Lower lobe of right lung (tissue), 2 donors: ENCODE measurements at regions not wholly inside any gene's neighbourhood (a gene's known extent, or its start where the extent isn't known, plus 50 kb on each side); places are given as distances from the start of the nearest gene placed in this dataset.

Experiments
- ATAC-seq, 2 donors: fragments of 200-7000 bp; cut with Tn5 transposase; one replicate each; pipeline ENCODE4 v1.9.1; 2020 to 2022; ENCODE audit warnings: mild to moderate bottlenecking in 2 of 2, moderate library complexity in 2 of 2
- DNase-seq: peaks from one replicate; pipeline ENCODE4 v3.0.0-alpha.2; 2020
- H3K27ac ChIP-seq: fragments of 200-600 bp; one replicate; pipeline ENCODE4 v1.8.0; 2022
- H3K27me3 ChIP-seq: fragments of 200-600 bp; one replicate; pipeline ENCODE4 v1.8.0; 2022; ENCODE audit warnings: low read depth
- H3K36me3 ChIP-seq: fragments of 200-600 bp; one replicate; pipeline ENCODE4 v1.8.0; 2022; ENCODE audit warnings: mild to moderate bottlenecking
- H3K4me1 ChIP-seq: fragments of 200-600 bp; one replicate; pipeline ENCODE4 v1.8.0; 2022
- H3K4me3 ChIP-seq: fragments of 200-600 bp; one replicate; pipeline ENCODE4 v1.8.0; 2022; ENCODE audit warnings: mild to moderate bottlenecking
- H3K9me3 ChIP-seq: fragments of 200-600 bp; one replicate; pipeline ENCODE4 v1.8.0; 2022
- CTCF ChIP-seq: fragments of 200-600 bp; IDR thresholded peaks from one replicate; pipeline ENCODE4 v1.8.0; 2022; ENCODE audit warnings: antibody characterized with exemption, mild to moderate bottlenecking
- intact Hi-C: fragments of 100-400 bp; cut with DNase I; formaldehyde crosslinking; loops from one replicate; pipeline ENCODE4 v1.11.0; 2022
- donor health status: DM: no; HTN: yes; CAD: no; lungs with severe emphysema.

DNA sequence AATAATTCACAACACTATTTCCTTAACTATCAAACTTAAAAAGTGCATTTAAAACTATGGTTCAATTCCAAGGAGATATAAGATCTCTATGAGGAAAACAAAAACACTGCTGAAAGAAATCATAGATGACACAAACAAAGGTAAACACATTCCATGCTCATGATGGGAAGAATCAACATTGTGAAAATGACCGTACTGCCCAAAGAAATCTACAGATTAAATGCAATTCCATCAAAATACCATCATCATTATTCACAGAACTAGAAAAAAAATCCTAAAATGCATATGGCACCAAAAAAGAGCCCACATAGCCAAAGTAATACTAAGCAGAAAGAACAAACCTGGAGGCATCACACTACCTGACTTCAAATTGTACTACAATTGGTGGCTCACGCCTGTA lies 159.9 kb upstream of the EEPD1 start:
- no peak for DNase-seq
- TF ChIP-seq CTCF = no peak
- Histone ChIP-seq H3K4me1 (no peaks in the 10 kb centered on the region), H3K27me3 (no peaks in the 10 kb centered on the region), H3K9me3 (no peaks in the 10 kb centered on the region), H3K4me3 (no peak overlapping the region), H3K27ac (no peak overlapping the region), H3K36me3 (no peaks in the 10 kb centered on the region)
- intact Hi-C loops = no loop called here
- ATAC-seq = no peak

GRCh38 chr7:35993676-35994606 lies 159.1 kb upstream of the EEPD1 start:
- H3K4me1 ChIP-seq = no peaks in the 10 kb centered on the region
- no peaks in the 10 kb centered on the region for H3K9me3 ChIP-seq
- no peaks in the 10 kb centered on the region for H3K27me3 ChIP-seq
- H3K36me3 ChIP-seq = no peaks in the 10 kb centered on the region
- H3K27ac ChIP-seq = no peak overlapping the region
- H3K4me3 ChIP-seq = no peak overlapping the region
- no peak for TF ChIP-seq CTCF
- intact Hi-C loops = no loop called here
- ATAC-seq (no peak), DNase-seq (no peak)

- no peaks in the 10 kb centered on the region for H3K9me3 ChIP-seq
- intact Hi-C loops = no loop called here
- H3K27me3 ChIP-seq = no peaks in the 10 kb centered on the region
- DNase-seq = no peak
- ATAC-seq = no peak
- H3K4me3 ChIP-seq = no peak overlapping the region
- H3K36me3 ChIP-seq = no peaks in the 10 kb centered on the region
- no peaks in the 10 kb centered on the region for H3K4me1 ChIP-seq
- TF ChIP-seq CTCF = no peak
- H3K27ac ChIP-seq = no peak overlapping the region
Observed at GRCh38 chr7:35995334-35995733, 157.7 kb upstream of the EEPD1 start.

DNA sequence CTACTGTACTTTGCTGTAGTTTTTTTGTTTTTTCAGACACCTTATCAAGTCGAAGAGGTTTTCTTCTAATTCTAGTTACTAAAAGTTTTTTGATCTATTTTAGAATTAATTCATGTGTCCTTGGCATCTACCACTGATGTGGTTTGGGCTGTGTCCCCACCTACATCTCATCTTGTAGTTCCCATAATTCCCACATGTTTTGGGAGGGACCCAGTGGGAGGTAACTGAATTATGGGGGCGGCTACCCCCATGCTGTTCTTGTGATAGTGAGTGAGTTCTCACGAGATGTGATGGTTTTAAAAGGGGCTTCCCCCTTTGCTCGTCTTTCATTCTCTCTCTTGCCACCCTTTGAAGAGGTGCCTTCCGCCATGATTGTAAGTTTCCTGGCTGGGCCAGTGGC lies 154.6 kb upstream of the EEPD1 start:
- H3K27me3 ChIP-seq = no peaks in the 10 kb centered on the region
- ATAC-seq (no peak), DNase-seq (no peak)
- no peaks in the 10 kb centered on the region for H3K36me3 ChIP-seq
- no peak overlapping the region for H3K4me3 ChIP-seq
- no peaks in the 10 kb centered on the region for H3K9me3 ChIP-seq
- TF ChIP-seq CTCF = no peak
- no peaks in the 10 kb centered on the region for H3K4me1 ChIP-seq
- intact Hi-C loops = no loop called here
- H3K27ac ChIP-seq = no peak overlapping the region

GRCh38 chr7:36001546-36001945 lies 151.5 kb upstream of the EEPD1 start:
- H3K4me3 ChIP-seq = no peak overlapping the region
- no peaks in the 10 kb centered on the region for H3K27me3 ChIP-seq
- intact Hi-C loops = no loop called here
- no peak for TF ChIP-seq CTCF
- H3K4me1 ChIP-seq = no peaks in the 10 kb centered on the region
- no peaks in the 10 kb centered on the region for H3K36me3 ChIP-seq
- DNase-seq (no peak), ATAC-seq (no peak)
- no peak overlapping the region for H3K27ac ChIP-seq
- H3K9me3 ChIP-seq = no peaks in the 10 kb centered on the region
